Thyroid gland (tissue), 4 donors: ENCODE measurements at regions not wholly inside any gene's neighbourhood (a gene's known extent, or its start where the extent isn't known, plus 50 kb on each side); places are given as distances from the start of the nearest gene placed in this dataset.

Source experiments
- DNase-seq, 2 donors: peaks; one replicate each; pipeline ENCODE4 v3.0.0-alpha.2; 2019
- H3K27ac ChIP-seq, 3 donors: fragments of 200-600 bp; sonication (generic); 1 replicate in 2 of 3; 2 replicates in 1 of 3; pipeline ENCODE4 v1.5.1; 2016 to 2019; ENCODE audit warnings: mild to moderate bottlenecking in 1 of 3, moderate library complexity in 1 of 3
- H3K27me3 ChIP-seq: fragments of 200-600 bp; sonication (generic); one replicate; pipeline ENCODE4 v1.5.1; 2019
- H3K36me3 ChIP-seq, 2 donors: fragments of 200-600 bp; sonication (generic); one replicate each; pipeline ENCODE4 v1.5.1; 2016 to 2019
- H3K4me1 ChIP-seq, 2 donors: fragments of 200-600 bp; sonication (generic); one replicate each; pipeline ENCODE4 v1.5.1; 2017 to 2019
- H3K4me3 ChIP-seq, 3 donors: fragments of 200-600 bp; sonication (generic); replicated peaks in 1 of 3; 1 replicate in 2 of 3; 2 replicates in 1 of 3; pipeline ENCODE4 v1.5.1; 2016; ENCODE audit warnings: mild to moderate bottlenecking in 1 of 3
- H3K9me3 ChIP-seq: fragments of 200-600 bp; sonication (generic); one replicate; pipeline ENCODE4 v1.5.1; 2017
- CTCF ChIP-seq, 6 experiments: fragments of 200-600 bp in 3 of 6; fragments of 450-650 bp in 3 of 6; sonication (generic) in 3 of 6; IDR thresholded peaks; one replicate each; pipeline ENCODE4 v1.5.1; 2016 to 2019; ENCODE audit warnings: antibody characterized with exemption in 6 of 6, mild to moderate bottlenecking in 2 of 6, inconsistent platforms in 1 of 6, moderate library complexity in 1 of 6
- POLR2A ChIP-seq, 2 donors: fragments of 450-650 bp; IDR thresholded peaks; one replicate each; pipeline ENCODE4 v1.6.1; 2017; ENCODE audit warnings: antibody characterized with exemption in 2 of 2, mild to moderate bottlenecking in 2 of 2, moderate library complexity in 1 of 2
- WGBS, 2 donors: methylation state at CpG; one replicate each; pipeline ENCODE4 v1.1.5; 2017; 5-methylcytosine and 5-hydroxymethylcytosine counted together
- intact Hi-C: fragments of 100-400 bp; cut with DNase I; formaldehyde crosslinking; loops from one replicate; pipeline ENCODE4 v1.15.1; 2023

GRCh38 chr7:17586711-17587110, 288.3 kb downstream of the AHR start:
- intact Hi-C loops = no loop called here
- Histone ChIP-seq H3K36me3 (no peaks in the 10 kb centered on the region), H3K4me3 (no peak overlapping the region), H3K27ac (no peak overlapping the region), H3K27me3 (no peaks in the 10 kb centered on the region), H3K4me1 (no peaks in the 10 kb centered on the region), H3K9me3 (no peaks in the 10 kb centered on the region)
- 74 to 75% methylated on average over 4 of the region's 4 CpGs for WGBS, 2 donors
- TF ChIP-seq CTCF (IDR thresholded peaks at IDR 0.05) = no peak
- no peak for TF ChIP-seq POLR2A (IDR thresholded peaks at IDR 0.05)
- DNase-seq = no peak

GRCh38 chr7:17588730-17589129, 290.3 kb downstream of the AHR start:
- no peak for DNase-seq
- Histone ChIP-seq H3K36me3 (no peaks in the 10 kb centered on the region), H3K27ac (no peak overlapping the region), H3K4me1 (no peaks in the 10 kb centered on the region), H3K9me3 (no peaks in the 10 kb centered on the region), H3K27me3 (no peaks in the 10 kb centered on the region), H3K4me3 (no peak overlapping the region)
- WGBS, 2 donors = 94 to 100% methylated on average over 1 of the region's 1 CpG
- intact Hi-C loops = no loop called here
- no peak for TF ChIP-seq CTCF (IDR thresholded peaks at IDR 0.05)
- TF ChIP-seq POLR2A (IDR thresholded peaks at IDR 0.05) = no peak

GRCh38 chr7:17589671-17590070, 291.2 kb downstream of the AHR start:
- H3K9me3 ChIP-seq = no peaks in the 10 kb centered on the region
- no peak overlapping the region for H3K27ac ChIP-seq
- DNase-seq = no peak
- no peaks in the 10 kb centered on the region for H3K36me3 ChIP-seq
- H3K27me3 ChIP-seq = no peaks in the 10 kb centered on the region
- H3K4me3 ChIP-seq = no peak overlapping the region
- 86 to 88% methylated on average over 6 of the region's 6 CpGs for WGBS, 2 donors
- intact Hi-C loops = no loop called here
- no peaks in the 10 kb centered on the region for H3K4me1 ChIP-seq
- TF ChIP-seq POLR2A (IDR thresholded peaks at IDR 0.05) (no peak), CTCF (IDR thresholded peaks at IDR 0.05) (no peak)

GRCh38 chr7:17590221-17590620, 291.8 kb downstream of the AHR start:
- Histone ChIP-seq H3K4me1 (no peaks in the 10 kb centered on the region), H3K4me3 (no peak overlapping the region), H3K9me3 (no peaks in the 10 kb centered on the region), H3K36me3 (no peaks in the 10 kb centered on the region), H3K27me3 (no peaks in the 10 kb centered on the region), H3K27ac (no peak overlapping the region)
- WGBS, 2 donors = 75 to 81% methylated on average over 2 of the region's 2 CpGs
- intact Hi-C loops = no loop called here
- DNase-seq = no peak
- TF ChIP-seq POLR2A (IDR thresholded peaks at IDR 0.05) (no peak), CTCF (IDR thresholded peaks at IDR 0.05) (no peak)

- Histone ChIP-seq H3K4me1 (no peaks in the 10 kb centered on the region), H3K27me3 (no peaks in the 10 kb centered on the region), H3K9me3 (no peaks in the 10 kb centered on the region), H3K27ac (no peak overlapping the region), H3K36me3 (no peaks in the 10 kb centered on the region), H3K4me3 (no peak overlapping the region)
- intact Hi-C loops = no loop called here
- 70 to 83% methylated on average over 1 of the region's 1 CpG for WGBS, 2 donors
- TF ChIP-seq CTCF (IDR thresholded peaks at IDR 0.05) = no peak
- TF ChIP-seq POLR2A (IDR thresholded peaks at IDR 0.05) = no peak
- DNase-seq = no peak
These were observed 295.5 kb downstream of the AHR start for GRCh38 chr7:17593819-17594419.
